Peyer's patch (tissue), 4 donors: ENCODE measurements at regions not wholly inside any gene's neighbourhood (a gene's known extent, or its start where the extent isn't known, plus 50 kb on each side); places are given as distances from the start of the nearest gene placed in this dataset.
"Not testable (repeated sequence)": the region's sequence is repeated elsewhere in the genome, so short reads cannot be mapped to it uniquely, and the experiment has no call there.

Experiments
- DNase-seq, 3 donors: peaks; one replicate each; pipeline ENCODE4 v3.0.0-alpha.2; 2017 to 2019
- H3K27ac ChIP-seq, 4 donors: fragments of 200-600 bp; sonication (generic); one replicate each; pipeline ENCODE4 v1.5.1; 2016 to 2019
- H3K27me3 ChIP-seq, 2 donors: fragments of 200-600 bp; sonication (generic); one replicate each; pipeline ENCODE4 v1.5.1; 2019
- H3K36me3 ChIP-seq, 3 donors: fragments of 200-600 bp; sonication (generic); one replicate each; pipeline ENCODE4 v1.5.1; 2016 to 2019
- H3K4me1 ChIP-seq, 4 donors: fragments of 200-600 bp; sonication (generic); one replicate each; pipeline ENCODE4 v1.5.1; 2016 to 2019
- H3K4me3 ChIP-seq, 4 donors: fragments of 200-600 bp; sonication (generic); 1 replicate in 3 of 4; 2 replicates in 1 of 4; pipeline ENCODE4 v1.5.1; 2016 to 2019; ENCODE audit warnings: mild to moderate bottlenecking in 1 of 4
- H3K9me3 ChIP-seq, 4 donors: fragments of 200-600 bp; sonication (generic); one replicate each; pipeline ENCODE4 v1.5.1; 2016 to 2019; ENCODE audit warnings: mild to moderate bottlenecking in 1 of 4
- POLR2A ChIP-seq, 2 donors: fragments of 450-650 bp; IDR thresholded peaks; one replicate each; pipeline ENCODE4 v1.5.1; 2017; ENCODE audit warnings: antibody characterized with exemption in 2 of 2, mild to moderate bottlenecking in 2 of 2, moderate library complexity in 2 of 2
- TF ChIP-seq, protein P1 (sequence below), 6 experiments: fragments of 450-650 bp in 4 of 6; fragments of 200-600 bp in 2 of 6; sonication (generic) in 1 of 6; IDR thresholded peaks; one replicate each; pipeline ENCODE4 v1.5.1; 2017 to 2019; ENCODE audit warnings: antibody characterized with exemption in 6 of 6, mild to moderate bottlenecking in 3 of 6, moderate library complexity in 1 of 6

DNA sequence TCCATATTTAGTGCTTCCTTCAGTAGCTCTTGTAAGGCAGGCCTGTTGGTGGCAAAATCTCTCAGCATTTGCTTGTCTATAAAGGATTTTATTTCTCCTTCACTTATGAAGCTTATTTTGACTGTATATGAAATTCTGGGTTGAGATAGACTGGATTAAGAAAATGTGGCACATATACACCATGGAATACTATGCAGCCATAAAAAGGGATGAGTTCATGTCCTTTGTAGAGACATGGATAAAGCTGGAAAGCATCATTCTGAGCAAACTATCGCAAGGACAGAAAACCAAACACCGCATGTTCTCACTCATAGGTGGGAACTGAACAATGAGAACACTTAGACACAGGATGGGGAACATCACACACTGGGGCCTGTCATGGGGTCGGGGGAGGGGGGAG lies 73.1 kb downstream of the ADCYAP1 start:
- DNase-seq, H3K4me1 ChIP-seq, H3K27me3 ChIP-seq, H3K9me3 ChIP-seq, H3K36me3 ChIP-seq, H3K4me3 ChIP-seq, H3K27ac ChIP-seq: not testable (repeated sequence)

DNA sequence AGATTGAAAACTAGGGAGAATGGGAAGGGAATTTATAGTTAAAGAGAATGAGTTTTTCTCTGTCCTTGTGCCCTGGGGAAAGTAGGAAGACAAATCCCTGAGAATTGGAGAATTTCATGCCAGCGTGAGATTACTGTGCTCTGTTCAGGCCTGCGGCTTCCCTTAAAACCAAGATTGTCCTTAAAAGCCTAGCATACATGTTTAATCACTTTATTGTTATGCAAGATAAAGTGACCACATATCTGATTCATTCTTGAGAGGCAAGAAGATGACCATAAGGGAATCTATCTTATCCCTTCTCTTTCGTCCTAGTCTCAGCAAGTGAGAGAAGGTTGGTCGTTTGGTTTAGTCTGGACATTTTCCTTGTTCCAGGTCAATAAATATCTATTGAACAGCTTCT lies 75.9 kb downstream of the ADCYAP1 start:
- H3K4me3 ChIP-seq: no peak overlapping the region
- H3K9me3 ChIP-seq: no peaks in the 10 kb centered on the region
- H3K36me3 ChIP-seq: no peaks in the 10 kb centered on the region
- H3K4me1 ChIP-seq: no peaks in the 10 kb centered on the region
- H3K27ac ChIP-seq: no peak overlapping the region
- no peak for DNase-seq
- no peak for TF ChIP-seq POLR2A (IDR thresholded peaks at IDR 0.05)
- TF ChIP-seq, protein P1, sequence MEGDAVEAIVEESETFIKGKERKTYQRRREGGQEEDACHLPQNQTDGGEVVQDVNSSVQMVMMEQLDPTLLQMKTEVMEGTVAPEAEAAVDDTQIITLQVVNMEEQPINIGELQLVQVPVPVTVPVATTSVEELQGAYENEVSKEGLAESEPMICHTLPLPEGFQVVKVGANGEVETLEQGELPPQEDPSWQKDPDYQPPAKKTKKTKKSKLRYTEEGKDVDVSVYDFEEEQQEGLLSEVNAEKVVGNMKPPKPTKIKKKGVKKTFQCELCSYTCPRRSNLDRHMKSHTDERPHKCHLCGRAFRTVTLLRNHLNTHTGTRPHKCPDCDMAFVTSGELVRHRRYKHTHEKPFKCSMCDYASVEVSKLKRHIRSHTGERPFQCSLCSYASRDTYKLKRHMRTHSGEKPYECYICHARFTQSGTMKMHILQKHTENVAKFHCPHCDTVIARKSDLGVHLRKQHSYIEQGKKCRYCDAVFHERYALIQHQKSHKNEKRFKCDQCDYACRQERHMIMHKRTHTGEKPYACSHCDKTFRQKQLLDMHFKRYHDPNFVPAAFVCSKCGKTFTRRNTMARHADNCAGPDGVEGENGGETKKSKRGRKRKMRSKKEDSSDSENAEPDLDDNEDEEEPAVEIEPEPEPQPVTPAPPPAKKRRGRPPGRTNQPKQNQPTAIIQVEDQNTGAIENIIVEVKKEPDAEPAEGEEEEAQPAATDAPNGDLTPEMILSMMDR (IDR thresholded peaks at IDR 0.05): no peak
- no peaks in the 10 kb centered on the region for H3K27me3 ChIP-seq

DNA sequence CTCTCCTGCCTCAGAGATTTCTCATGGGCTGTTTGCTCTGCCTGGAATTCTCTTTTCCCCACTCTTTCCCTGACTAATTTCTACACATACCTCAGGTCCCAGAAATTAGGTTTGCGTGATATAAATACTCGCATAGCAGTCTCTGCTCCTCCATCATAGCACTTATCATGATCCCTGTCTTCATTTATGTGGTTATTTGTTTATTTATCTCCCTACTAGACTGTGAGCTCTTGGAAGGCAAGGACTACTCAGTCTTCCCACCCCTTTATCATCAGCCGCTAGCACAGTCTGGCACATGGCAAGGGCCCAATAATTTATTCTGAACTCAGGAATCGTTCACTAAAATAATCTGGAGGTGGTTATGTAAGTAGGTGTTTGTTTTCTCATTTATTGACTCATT lies 79.3 kb downstream of the ADCYAP1 start:
- DNase-seq: no peak
- Histone ChIP-seq H3K4me3 (no peak overlapping the region), H3K4me1 (no peaks in the 10 kb centered on the region), H3K27me3 (no peaks in the 10 kb centered on the region), H3K9me3 (no peaks in the 10 kb centered on the region), H3K27ac (no peak overlapping the region), H3K36me3 (no peaks in the 10 kb centered on the region)
- TF ChIP-seq, protein P1 (IDR thresholded peaks at IDR 0.05): no peak
- TF ChIP-seq POLR2A (IDR thresholded peaks at IDR 0.05): no peak

DNA sequence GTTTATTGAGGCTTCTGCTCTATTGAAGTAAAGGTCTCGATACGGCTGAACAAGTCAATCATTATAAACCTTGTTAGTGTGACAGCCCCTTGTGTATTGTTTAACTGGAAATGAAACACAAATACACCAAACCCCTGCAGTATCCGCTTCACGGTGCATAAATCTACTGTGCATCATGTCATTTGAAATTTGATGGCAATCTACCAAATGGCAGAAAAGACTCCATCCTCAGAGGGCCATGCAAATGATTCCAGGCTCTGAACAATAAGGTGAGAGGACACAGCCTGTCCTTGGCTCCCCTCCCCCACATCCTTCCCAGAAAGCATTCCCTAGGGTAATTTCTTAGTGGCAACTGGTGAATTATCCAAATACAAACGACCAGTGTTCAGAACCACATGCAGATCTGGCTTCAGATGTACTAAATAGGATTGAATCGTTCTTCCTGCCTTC lies 80.6 kb downstream of the ADCYAP1 start:
- no peaks in the 10 kb centered on the region for H3K9me3 ChIP-seq
- no peak for TF ChIP-seq POLR2A (IDR thresholded peaks at IDR 0.05)
- TF ChIP-seq, protein P1 (IDR thresholded peaks at IDR 0.05): no peak
- H3K27ac ChIP-seq: no peak overlapping the region
- no peaks in the 10 kb centered on the region for H3K27me3 ChIP-seq
- DNase-seq: no peak
- H3K36me3 ChIP-seq: no peaks in the 10 kb centered on the region
- H3K4me1 ChIP-seq: no peaks in the 10 kb centered on the region
- no peak overlapping the region for H3K4me3 ChIP-seq

DNA sequence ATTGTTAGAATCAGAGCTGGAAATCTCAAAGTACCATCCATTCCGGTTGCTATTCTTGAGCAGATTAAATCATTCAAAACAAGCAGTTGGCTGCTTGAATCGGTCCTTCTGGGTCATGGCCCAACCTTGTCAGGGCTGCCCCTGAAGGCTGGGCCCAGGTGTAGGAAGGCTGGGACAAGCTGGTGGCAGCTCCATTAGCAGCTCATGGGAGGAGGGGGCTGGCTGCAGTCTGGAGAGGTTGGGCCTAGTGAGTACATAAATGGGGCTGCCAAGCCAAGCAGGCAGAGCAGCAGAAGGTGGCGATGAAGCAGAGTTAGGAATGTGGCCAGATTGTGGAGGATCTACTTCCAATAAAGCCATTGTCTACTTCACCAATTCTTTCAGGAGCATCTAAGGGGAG lies 81.4 kb downstream of the ADCYAP1 start:
- TF ChIP-seq, protein P1 (IDR thresholded peaks at IDR 0.05): no peak
- TF ChIP-seq POLR2A (IDR thresholded peaks at IDR 0.05): no peak
- H3K36me3 ChIP-seq: no peaks in the 10 kb centered on the region
- no peak overlapping the region for H3K4me3 ChIP-seq
- H3K27me3 ChIP-seq: no peaks in the 10 kb centered on the region
- no peaks in the 10 kb centered on the region for H3K9me3 ChIP-seq
- H3K27ac ChIP-seq: no peak overlapping the region
- H3K4me1 ChIP-seq: no peaks in the 10 kb centered on the region
- no peak for DNase-seq

DNA sequence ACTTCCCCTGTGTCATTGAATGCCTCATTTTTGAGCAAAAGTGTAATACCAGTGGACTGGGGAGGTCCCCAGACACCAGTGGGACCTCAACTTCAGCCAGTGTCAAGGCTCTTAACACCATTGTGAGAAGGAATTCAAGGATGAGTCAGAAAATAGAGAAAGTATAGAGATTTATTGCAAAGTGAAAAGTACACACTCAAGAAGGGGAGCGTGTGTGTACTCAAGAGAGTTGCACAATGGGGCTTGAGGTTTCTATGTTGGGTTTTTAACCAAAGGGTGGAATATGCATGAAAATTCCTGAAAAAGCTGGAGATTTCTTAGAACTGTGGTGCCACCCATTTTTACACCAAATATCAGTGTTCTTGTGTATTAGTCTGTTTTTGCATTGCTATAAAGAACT lies 81.9 kb downstream of the ADCYAP1 start:
- TF ChIP-seq, protein P1 (IDR thresholded peaks at IDR 0.05): no peak
- TF ChIP-seq POLR2A (IDR thresholded peaks at IDR 0.05): no peak
- DNase-seq: no peak
- no peaks in the 10 kb centered on the region for H3K9me3 ChIP-seq

More for the DNA sequence above, 81.9 kb downstream of the ADCYAP1 start:
- H3K4me1 ChIP-seq: no peaks in the 10 kb centered on the region
- H3K27me3 ChIP-seq: no peaks in the 10 kb centered on the region
- no peak overlapping the region for H3K27ac ChIP-seq
- no peaks in the 10 kb centered on the region for H3K36me3 ChIP-seq
- no peak overlapping the region for H3K4me3 ChIP-seq
